Ovary (tissue), 1 donor: ENCODE measurements at regions not wholly inside any gene's neighbourhood (a gene's known extent, or its start where the extent isn't known, plus 50 kb on each side); places are given as distances from the start of the nearest gene placed in this dataset.

ENCODE experiments used
- EP300 ChIP-seq: sonication (generic); formaldehyde crosslinking; IDR thresholded peaks from one replicate; pipeline ENCODE4 v1.6.1; 2017; ENCODE audit warnings: antibody characterized with exemption
- POLR2A ChIP-seq: fragments of 450-650 bp; IDR thresholded peaks from one replicate; pipeline ENCODE4 v1.6.1; 2017; ENCODE audit warnings: antibody characterized with exemption, mild to moderate bottlenecking, moderate library complexity

GRCh38 chrX:16491461-16491860 lies 158.5 kb upstream of the S100G start:
- TF ChIP-seq POLR2A (no peak), EP300 (no peak)
